GM23248 (cell line): ENCODE measurements at regions not wholly inside any gene's neighbourhood (a gene's known extent, or its start where the extent isn't known, plus 50 kb on each side); places are given as distances from the start of the nearest gene placed in this dataset.

Experiments used
- EZH2 ChIP-seq: fragments of 200-600 bp; sonication (generic); IDR thresholded peaks from 2 replicates; pipeline ENCODE4 v1.6.1; 2018; ENCODE audit warnings: antibody characterized with exemption, mild to moderate bottlenecking; ENCODE audit not compliant: insufficient read depth, poor library complexity, severe bottlenecking
- EZH2phosphoT487 ChIP-seq: fragments of 200-600 bp; sonication (generic); IDR thresholded peaks from 2 replicates; pipeline ENCODE4 v1.6.1; 2018; ENCODE audit warnings: antibody characterized with exemption, moderate library complexity, mild to moderate bottlenecking, low read depth; ENCODE audit not compliant: insufficient read depth

GRCh38 chr2:199602896-199603717 is 145.4 kb upstream of the SATB2 start:
- TF ChIP-seq EZH2 (no peak), EZH2phosphoT487 (no peak)
